Activated CD8-positive, alpha-beta memory T cell treated with anti-CD3 and anti-CD28 coated beads for 36 hours (primary cell): ENCODE measurements at regions not wholly inside any gene's neighbourhood (a gene's known extent, or its start where the extent isn't known, plus 50 kb on each side); places are given as distances from the start of the nearest gene placed in this dataset.

ENCODE experiments used
- CTCF ChIA-PET: fragments of 350-600 bp; sonication (Branson Sonifier 250); formaldehyde crosslinking; loops from one replicate; lab custom pipeline; 2021; ENCODE audit warnings: antibody characterized with exemption; lab: Charles Lee
- POLR2A ChIA-PET: fragments of 350-600 bp; sonication (Branson Sonifier 250); formaldehyde crosslinking; loops from one replicate; lab custom pipeline; 2021; ENCODE audit warnings: antibody characterized with exemption; lab: Charles Lee

DNA sequence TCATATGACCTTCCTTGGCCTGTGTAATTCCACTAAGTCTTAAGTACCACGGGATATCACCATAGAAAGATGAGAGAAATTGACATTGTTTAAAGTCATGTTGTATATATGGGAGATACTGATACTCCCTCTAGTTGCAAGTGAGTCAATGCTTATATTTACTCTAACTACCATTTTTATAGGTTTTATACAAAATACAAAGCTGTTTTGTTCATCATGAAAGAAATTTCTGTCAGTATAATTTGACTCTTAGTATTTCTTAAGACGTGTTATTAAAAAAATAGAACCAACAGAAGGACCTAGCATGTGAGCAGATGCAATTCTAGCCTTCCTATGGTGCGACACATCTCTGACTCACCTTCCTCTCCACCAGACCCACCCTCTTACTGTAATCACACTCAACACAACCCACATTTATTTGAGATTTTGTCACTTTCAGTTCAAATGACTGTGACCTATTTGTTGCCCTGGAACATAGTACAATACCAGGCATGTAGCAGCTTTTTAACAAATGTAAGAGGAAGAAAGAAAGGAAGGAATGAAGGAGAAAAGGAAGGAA is 453.1 kb downstream of the CMPK2 start:
- POLR2A ChIA-PET: no interaction called here
- CTCF ChIA-PET: no interaction called here

DNA sequence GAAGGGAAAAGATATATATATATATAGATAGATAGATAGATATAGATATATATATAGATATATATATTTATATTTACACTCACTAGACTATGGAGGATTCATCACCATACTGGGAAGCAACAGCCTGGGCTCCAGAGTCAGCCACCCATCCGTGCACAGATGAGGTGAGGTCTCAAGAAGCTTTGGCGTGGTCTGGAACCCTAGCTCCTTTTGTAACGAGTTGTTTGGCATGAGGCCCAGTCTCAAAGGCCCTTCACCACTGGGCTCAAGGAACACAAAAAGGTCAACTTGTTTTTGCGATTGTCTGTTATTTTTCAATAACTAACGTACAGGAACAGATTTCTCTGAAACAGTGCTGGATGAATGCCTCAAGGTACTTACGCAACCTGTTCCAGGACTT is 448.7 kb downstream of the CMPK2 start:
- POLR2A ChIA-PET: no interaction called here
- CTCF ChIA-PET: no interaction called here

DNA sequence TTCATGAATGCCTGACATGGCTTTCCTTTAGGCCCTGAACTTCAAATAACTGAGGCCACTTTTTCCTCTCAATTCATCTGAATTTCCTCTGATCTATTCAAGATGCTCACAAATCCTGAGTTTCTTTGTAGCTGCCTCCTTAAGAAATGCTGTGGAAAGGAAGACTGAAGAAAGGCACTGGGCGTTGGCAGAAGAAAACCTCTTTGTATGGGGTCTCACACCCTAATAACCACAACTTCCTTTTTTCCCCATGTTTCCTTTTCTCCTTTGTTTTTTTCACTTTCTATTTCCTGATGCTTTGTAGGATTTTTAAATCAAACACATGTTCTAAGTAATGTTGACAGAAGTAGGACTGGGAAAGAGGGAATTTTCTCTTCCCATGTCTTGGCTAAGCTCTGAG is 447.4 kb downstream of the CMPK2 start:
- POLR2A ChIA-PET: no interaction called here
- CTCF ChIA-PET: no interaction called here

DNA sequence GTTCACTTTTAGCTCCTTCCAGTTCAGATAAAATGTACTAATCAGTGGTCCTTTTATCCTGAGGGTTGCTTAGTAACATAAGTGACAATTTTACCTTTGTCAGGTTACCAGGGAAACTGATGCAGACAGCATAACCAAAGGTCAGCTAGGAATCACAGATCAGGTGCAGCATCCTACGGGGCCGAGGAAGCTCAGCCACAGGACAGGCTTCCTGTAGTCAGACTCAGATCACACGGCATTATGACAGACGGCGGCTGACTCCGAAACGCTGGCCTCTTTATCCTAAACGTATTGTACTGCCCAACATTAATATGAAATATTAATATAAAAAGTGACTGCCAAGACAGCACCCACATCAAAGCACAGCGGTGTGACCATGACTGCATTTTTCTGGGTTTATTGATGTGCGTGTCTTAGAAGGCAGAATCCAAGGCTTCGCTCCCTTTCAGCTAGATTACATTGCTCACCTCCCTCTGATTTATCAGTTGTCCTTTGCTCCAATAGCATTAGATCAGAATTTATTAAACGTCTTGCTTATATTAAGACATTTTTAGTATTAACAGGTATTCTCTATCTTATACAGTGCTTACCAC is 444.5 kb downstream of the CMPK2 start:
- POLR2A ChIA-PET: no interaction called here
- CTCF ChIA-PET: no interaction called here

DNA sequence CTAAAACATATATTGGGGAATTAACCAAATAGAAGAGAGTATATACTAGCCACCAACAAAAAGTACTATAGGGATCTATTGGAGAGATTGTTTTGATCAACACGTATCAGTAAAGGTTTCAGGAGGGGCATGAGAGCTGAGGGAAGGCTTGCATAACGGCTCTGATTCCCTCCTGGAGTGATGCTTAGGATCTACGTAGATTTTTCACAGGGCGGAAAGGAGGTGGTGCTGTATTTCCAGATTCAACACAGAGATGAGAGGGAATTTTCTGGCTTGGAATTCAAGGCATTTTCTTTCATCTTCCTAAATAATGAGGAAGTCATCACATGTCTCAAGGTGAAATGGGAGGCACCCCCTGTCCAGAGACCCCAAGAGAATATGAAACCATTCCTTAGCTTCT is 443.8 kb downstream of the CMPK2 start:
- ChIA-PET CTCF (no interaction called here), POLR2A (no interaction called here)

DNA sequence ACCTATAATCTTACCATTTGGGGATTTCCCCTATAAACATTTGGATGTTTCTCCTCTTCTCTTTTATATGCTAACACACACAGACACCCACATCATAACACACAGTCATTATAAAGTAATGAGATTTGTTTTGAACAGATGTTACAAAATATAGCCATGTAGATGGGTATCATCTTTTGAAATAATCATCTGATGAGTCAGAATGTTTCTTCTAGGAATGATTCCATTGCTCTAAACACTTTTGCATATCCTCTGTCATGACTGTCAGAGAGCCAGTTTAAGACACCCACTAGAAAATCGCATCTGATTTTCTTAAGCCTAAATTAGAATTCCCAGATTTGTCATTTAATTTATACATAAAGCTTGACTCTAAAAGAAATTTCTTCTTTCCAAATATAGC is 442.6 kb downstream of the CMPK2 start:
- CTCF ChIA-PET: no interaction called here
- POLR2A ChIA-PET: no interaction called here

DNA sequence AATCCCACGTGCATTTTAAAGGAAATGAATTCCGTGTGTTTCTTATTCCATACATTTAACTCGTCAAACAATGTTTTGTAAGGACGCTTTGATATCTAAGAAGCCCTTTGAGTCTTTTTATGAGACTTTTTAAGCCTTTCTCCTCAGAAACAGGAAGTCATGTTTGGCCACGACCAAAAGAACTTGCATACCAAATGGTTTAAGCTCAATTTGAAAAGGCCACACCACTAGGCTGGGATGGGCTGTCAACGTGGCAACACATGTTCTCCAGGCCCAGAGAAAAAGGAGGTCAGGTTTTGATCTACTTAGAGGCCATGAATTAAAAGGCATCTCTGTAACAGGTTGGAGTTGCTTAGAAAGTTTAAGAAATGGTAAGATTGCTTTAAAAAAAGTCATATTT is 441.8 kb downstream of the CMPK2 start:
- ChIA-PET POLR2A (no interaction called here), CTCF (no interaction called here)

DNA sequence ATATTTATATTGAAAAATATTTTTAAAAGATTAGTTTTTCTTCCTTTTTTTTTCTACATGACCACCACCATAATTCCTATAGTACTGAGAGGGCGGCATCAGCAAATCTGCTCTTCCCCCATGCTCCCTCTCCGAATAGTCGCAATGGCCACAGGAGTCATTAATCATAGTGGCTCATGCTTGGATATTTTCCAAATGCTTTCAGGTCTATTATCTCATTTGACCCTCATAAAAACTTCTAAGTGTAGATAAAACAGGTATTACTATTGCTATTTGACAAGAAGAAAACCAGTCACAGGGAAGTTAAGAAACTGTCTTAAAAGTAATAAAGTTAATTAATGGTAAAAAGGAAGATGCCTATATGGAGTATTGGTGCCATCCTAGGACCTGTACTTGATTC is 440.7 kb downstream of the CMPK2 start:
- CTCF ChIA-PET: no interaction called here
- POLR2A ChIA-PET: no interaction called here

DNA sequence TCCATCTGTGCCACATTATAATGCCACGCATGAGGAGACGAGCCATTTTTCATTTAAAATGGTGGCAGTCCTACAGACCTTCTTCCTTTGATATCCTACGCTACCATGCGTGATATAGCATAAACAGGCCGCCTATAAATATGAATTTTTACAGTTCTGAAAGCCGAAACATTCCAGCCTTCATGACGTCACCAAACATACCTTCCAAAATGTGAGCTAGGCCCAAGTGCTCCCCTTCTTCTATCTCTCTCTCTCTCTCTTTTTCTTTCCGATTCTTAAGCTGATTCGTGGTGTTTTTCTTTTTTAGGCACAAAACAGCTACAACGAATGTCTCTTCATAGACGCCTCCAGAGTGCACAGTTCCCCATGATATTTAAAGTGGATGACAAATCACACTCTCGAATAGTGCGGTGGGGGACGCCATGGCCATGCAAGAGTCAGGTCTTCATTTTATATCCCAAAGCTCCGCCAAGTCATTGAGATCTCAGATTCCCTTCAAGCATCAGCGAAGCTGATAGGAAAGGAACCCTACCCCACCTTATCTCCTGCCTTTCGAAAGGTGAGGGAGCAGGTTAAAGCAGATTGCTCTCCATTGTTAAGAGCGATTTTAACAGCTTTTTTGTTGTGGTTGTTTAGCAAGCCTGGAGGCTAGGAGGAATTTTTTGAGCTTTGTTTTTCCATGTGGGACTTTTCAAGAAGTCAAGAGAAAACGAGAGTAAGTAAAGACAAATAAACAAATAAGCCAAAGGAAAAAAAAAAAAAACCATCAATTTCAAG is 436.3 kb downstream of the CMPK2 start:
- ChIA-PET CTCF (no interaction called here), POLR2A (no interaction called here)

DNA sequence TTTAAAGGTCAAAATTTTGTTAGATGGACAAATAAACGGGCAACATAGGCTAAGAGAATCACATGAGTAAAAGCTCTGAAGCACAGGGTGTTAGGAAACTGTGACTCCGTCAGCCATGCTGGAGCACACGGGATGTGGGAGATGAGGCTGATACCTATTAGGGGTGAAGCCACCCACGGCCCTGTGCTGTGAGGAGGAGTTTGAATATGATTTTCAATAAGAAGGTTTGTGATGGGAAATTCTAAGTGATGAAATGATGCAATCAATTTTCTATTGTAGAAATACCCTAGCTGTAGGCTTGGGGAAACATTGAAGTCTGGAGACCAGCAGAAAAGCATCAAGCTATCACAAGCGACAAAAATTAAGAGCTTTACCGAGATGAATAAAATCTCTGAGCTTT is 431.3 kb downstream of the CMPK2 start:
- CTCF ChIA-PET: no interaction called here
- POLR2A ChIA-PET: no interaction called here

DNA sequence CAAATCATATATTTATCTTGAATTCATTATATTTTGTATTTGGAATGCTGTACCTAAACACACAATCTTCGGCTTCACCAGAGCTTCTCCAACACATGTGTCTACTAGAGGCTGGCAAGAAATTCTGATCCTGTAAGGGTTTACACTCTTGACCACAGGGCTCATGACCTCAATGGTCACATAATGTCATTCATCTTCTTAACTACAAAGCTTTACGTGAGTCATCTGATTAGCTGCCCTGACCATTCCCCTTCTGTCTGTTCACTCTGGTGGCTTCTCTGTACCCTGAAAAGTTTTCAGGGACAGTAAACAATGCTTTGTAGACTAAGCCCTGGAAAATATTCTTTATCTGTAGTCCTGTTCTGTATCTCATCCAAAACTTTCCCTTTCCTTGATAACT is 423.9 kb downstream of the CMPK2 start:
- POLR2A ChIA-PET: no interaction called here

DNA sequence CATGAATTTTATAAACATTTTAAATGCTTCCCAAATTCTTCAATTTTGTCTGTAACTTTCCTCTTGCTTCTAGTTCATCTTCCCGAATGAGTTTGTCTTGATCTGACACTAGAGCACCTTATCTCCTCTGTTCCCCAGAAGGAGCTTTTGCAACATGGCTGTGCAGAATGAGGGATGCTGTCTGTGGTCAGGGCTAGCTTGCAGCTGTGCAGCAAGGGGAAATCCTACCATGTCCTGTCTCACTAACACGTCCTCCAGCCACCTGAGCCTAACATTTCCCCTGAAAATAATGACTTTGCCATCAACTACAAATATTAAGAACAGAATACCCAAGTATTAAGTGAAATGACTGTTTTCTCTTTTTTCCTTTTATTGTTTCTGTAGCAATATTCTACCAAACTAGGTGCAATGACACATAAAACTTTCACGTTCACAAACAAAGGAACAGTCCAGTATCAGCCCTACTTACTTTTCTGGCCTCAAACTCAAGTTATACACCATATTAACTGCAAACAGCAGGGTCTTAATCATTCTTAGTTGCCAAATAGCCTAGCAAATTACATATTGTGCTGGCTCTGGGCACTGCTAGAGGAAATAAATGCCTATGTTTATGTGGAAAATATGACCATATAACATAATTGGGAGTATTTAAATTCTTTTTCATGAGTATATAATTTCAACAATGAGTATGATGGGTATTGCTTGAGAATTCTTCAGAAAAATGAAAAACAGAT is 423.3 kb downstream of the CMPK2 start:
- ChIA-PET CTCF (no interaction called here), POLR2A (no interaction called here)

More for the DNA sequence above, 423.9 kb downstream of the CMPK2 start:
- CTCF ChIA-PET: no interaction called here

DNA sequence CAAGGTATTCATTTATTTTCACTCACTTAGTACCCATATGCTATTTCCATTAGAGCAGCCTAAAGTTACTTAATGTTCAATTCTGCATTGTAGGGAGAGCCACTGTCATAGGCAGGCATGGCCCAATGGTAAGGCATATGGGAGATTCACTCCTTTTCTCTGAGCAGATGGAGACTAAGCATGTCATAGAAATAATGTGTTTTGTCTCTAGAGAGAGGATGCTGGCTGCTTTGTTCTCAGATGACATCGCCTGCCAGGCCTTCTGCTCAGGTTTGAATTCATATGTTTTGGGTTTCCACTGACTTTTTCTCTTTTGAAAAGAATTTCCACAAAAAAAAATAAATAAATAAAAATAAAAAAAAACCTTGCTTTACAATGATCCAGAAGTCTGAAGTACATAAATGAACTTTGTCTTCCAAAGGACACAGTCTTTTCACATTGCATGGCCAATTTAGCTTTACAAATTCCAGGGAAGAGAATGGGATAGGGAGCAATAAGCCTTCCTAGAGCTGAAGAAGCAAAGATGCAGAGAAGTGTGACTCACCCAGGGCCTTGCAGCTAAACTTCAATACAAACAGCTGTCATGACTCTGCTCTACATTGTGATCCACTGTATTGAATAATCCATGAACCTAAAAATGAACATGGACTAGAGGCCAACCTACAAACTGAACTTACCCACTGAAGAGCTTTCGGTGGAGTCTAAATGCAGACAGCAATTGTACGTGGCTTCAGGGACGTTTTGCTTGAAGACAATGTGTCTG is 422.5 kb downstream of the CMPK2 start:
- POLR2A ChIA-PET: no interaction called here
- CTCF ChIA-PET: no interaction called here

DNA sequence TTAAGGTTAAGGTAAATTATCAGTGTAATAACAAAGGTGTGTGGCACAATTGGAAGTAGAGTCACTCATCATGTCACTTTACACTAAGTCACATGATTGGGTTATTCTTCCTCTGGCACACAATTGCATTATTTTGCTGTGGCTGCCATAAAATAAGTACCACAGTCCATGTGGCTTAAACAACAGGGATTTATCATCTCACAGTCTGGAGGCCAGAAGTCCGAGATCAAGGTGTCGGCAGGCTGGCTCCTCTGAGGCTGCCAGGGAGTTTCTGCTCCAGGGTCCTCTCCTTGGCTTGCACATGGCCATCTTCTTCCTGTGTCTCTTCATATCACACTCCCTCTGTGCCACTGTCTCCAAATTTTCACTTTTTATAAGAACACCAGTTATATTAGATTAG is 421.2 kb downstream of the CMPK2 start:
- ChIA-PET CTCF (no interaction called here), POLR2A (no interaction called here)

DNA sequence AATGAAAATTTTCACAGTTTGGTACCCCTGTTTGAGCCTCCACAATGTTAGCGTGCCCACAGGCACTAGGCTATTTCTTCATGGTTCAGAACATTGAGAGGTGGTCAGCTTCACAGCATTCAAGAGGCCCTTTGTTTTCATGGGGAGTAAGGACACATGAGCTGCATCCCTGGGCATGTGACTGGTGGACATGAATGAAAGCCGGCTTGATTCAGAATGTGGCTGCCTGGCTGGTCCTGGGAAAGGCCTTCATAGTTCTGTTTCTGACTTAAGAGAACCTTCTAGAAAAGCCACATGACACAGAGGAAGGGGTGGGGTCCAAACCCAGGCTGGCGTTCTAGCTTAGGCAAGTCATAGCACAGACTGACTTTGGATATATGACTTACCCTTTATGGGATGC is 420.6 kb downstream of the CMPK2 start:
- ChIA-PET POLR2A (no interaction called here), CTCF (no interaction called here)

DNA sequence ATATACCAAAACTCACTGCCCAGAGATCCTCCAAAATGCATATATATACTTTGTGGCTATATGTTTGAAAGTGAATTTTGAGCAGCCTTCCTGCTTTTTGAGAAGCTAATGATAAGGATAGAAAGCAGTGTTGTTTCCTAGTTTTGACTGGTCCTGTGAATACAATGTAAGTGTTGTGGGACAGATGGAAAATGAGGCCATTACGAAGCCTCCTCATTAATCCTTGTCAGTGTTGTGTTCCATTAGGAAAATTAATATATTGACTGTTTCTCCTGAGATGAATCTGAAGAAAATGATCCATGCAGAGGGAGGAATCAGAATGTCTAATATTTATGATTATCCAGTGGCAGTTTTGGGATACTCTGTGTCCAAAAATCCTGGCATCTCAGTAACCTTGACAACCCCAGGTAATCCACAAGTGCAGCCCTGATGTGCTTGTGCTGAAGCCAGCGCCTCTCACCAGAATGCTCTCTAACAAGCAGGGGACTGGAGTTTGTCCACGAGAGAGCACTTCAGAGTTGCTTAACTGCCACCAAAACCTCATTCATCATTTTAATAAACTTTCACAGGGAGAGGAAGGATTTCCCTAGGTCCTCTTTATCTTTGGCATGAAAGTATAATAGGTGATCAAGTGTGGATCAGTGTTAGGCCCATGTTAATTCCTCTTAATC is 418.6 kb downstream of the CMPK2 start:
- ChIA-PET CTCF (no interaction called here), POLR2A (no interaction called here)

DNA sequence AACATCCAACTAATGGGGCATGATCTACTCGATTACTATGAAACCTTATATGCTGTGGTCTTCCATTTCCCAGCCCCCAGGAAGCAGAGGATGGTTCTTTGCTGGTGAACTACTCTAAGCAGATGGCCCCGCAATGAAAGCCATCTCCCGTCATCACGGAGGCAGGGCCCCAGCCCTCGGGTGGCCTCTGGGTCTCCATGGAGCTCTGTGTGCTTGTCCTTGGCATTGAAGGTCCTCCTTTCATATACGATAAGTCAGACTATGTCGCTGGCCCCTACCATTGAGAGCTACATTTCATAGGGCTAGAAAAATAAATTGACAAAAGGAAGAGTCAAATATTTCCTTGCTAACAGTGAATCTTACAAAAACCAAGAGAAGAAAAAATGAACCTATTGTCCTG is 416.8 kb downstream of the CMPK2 start:
- POLR2A ChIA-PET: no interaction called here
- CTCF ChIA-PET: no interaction called here

DNA sequence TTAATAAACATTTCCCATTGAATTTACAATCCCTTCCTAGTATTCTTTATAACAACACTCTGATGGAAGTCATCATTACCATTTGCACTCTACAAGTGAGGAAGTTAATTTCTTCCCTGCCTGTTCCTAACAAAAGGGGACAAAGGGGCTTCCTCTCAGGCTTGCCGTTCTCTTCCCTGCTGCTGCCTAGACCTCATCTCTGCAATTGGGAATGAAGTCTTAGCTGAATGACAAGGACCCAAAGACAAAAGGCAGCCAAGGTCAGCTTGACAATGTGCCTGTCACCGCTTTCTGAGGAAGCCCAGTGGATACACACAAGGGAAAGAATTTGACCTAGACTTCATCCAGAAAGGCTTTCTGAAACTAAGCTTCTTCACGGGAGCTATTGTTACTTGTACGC is 416.4 kb downstream of the CMPK2 start:
- ChIA-PET CTCF (no interaction called here), POLR2A (no interaction called here)

DNA sequence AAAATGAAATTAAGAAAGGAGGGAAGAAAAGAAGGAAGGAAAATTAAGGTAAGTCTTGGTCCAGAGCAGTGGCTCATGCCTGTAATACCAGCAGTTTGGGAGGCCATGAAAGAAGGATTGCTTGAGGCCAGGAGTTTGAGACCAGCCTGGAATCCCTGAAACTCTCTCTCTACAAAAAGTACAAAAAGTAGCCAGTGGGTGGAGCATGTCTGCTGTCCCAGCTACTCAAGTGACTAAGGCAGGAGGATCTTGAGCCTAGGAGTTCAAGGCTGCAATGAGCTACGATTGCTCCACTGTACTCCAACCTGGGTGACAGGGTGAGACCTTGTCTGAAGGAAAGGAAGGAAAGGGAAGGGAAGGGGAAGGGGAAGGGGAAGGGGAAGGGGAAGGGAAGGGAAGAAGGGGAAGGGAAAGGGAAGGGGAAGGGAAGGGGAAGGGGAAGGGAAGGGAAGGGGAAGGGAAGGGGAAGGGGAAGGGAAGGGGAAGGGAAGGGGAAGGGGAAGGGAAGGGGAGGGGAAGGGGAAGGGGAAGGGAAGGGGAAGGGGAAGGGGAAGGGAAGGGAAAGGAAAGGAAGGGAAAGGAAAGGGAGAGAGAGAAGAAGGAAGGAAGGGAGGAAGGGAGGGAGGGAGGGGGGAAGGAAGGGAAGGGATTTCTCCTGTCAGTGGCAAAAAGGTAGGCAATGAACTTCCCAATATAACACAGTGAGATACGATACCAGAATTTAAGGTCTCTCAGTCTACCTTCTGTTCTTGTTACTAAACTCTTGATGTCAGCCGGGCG is 412.8 kb downstream of the CMPK2 start:
- POLR2A ChIA-PET: no interaction called here
- CTCF ChIA-PET: no interaction called here
